ENCODE measurements at regions not wholly inside any gene's neighbourhood (a gene's known extent, or its start where the extent isn't known, plus 50 kb on each side); places are given as distances from the start of the nearest gene placed in this dataset.
"Not testable (repeated sequence)": the region's sequence is repeated elsewhere in the genome, so short reads cannot be mapped to it uniquely, and the experiment has no call there.

DNA sequence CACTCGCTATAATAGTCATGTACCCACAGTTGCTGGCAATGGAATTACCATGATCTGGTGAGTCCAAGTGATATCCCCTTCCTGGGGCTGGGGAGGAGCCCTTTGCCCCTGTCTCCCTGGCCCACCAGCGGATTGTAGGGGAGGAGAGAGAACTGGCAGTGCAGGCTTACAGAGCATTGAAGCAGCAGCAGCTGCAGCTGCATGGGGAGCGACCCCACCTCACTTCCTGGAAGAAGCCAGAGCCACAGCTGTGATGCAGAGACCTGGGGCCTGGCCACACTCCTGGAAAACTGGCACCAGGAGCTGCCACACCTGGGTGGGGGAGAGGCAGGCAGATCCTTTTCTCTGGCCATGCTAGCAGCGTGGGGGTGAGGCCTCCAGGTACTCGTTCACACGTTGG is 300.1 kb upstream of the PROK2 start:
- no peak for DNase-seq

DNA sequence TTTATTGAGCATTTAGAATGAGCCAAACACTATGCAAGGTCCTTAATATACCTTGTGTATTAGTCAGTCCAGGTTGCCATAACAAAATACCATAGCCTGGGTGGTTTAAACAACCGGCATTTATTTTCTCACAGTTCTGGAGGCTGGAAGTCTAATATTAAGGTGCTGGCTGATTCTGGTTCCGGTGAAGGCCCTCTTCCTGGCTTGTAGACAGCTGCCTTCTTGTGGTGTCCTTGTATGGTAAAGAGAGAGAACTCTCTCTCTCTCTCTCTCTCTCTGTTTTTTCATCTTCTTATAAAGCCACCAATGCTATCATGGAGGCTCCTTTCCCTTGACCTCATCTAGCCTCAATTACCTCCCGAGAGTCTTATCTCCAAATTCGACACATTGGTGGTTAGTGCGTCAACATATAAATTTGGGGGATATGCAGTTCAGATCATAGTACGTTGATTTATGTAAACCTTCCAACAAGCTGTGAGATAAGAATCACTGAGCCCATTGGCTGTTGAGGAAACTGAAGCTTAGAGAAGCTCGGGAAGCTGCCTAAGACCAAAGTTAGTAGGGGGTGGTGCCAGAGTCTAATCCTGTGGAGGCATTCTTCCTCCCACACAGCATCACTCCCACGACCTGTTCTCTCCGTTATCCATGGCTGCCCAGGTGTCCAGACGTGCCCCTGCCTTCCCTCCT is 298.0 kb upstream of the PROK2 start:
- no peak for DNase-seq

DNA sequence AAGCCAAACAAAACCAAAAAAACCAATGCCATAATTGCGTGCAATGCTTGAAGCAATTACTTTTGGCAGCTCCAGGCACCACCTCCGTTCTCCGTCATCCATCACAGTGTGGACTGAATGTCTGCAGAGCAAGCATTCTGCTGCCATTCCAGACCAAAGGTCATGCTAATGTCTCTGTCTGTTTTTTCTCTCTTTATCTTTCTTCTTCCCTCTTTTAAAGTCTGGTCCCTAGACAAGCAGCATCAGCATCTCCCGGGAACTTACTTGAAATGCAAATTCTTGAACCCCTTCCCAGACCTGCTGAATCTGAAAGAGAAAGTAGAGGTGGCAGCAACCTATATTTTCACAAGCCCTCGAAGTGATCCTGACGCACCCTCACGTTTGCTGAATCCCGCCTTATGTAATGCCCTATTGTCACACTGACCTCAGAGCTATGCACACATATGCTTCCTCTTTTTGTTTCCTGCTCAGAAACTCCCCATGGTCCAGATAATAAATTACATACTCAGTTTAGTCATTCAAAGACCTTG is 297.3 kb upstream of the PROK2 start:
- DNase-seq = no peak

DNA sequence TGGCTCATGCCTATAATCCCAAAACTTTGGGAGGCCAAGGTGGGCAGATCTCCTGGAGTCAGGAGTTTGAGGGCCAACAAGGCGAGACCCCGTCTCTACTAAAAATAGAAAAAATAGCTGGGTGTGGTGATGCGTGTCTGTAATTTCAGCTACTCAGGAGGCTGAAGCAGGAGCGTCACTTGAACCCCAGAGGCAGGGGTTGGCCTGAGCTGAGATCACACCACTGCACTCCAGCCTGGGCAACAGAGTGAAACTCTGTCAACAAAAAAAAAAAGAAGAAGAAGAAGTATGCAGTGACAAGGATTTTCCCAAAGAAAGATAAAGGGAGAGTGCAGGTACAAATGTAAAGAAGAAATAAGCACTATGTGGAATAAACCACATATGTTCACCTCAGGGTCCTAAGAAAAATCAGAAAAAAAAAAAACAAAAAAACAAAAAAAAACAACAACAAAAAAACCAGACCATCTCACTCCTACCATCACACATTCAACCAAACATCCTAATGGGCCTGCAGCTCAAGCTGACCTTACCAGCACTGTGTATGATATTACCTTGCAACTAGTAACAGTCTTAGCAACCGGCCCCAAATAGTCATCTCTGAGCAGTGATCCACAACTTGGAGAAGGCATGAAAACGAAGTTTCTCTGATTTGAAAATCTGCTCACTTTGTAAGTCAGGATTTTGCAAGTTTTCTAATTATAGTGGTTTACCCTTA is 296.7 kb upstream of the PROK2 start:
- DNase-seq = no peak

DNA sequence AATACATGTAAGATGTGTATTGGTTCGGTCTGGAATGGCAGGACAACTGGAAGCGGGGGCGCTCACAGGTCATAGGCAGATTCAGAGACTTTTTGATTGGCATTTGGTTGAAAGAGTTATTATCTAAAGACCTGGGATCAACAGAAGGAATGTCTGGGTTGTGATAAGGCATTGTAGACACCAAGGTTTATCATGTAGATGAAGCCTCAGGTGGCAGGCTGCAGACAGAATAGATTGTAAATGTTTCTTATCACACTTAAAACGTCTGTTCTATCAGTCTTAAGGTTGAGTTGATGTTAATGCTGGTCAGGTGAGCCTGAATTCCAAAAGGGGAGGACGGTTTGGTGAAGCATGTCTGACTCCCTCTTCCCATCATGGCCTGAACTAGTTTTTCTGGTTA is 295.9 kb upstream of the PROK2 start:
- DNase-seq = no peak

DNA sequence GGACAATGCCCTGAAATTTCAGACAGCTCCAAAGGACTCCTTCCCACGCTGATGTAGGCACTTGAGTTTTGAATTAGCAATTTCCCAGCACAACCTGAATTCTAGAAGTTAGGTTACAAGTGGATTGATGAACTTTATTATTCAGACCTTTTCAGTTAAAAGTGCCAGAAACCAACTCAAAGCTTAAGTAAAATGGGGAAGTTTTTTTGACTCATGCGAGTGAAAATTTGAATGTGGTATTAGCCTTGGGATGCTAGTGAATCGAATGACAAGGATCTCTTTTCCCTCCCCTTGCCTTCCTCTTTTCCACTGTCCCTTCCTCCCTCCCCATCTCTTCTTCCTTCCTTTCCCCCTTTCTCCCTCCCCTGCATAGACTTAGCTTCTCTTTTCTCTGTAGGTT is 295.1 kb upstream of the PROK2 start:
- DNase-seq = no peak

DNA sequence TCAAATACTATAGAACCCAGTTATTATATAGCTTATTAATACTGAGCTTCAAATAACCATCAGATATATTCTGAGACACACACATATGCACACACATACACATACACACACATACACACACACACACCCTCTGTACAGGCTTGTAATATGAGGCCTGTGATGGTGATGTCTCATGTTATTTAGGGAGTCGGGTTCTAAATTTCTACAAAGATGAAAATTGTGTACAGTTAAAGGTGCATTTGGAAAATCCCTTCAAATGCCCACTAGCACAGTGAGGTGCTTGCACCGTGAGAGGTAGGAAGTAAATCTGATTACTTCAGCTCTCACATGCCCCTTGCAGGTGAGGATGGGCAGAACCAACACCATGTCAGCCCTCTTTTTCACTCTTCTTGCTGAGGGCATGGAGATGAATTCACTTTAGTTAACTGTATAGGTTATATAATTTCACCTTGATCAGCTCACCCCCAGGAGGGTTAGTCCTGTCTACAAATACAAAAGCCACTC is 294.5 kb upstream of the PROK2 start:
- DNase-seq = no peak

DNA sequence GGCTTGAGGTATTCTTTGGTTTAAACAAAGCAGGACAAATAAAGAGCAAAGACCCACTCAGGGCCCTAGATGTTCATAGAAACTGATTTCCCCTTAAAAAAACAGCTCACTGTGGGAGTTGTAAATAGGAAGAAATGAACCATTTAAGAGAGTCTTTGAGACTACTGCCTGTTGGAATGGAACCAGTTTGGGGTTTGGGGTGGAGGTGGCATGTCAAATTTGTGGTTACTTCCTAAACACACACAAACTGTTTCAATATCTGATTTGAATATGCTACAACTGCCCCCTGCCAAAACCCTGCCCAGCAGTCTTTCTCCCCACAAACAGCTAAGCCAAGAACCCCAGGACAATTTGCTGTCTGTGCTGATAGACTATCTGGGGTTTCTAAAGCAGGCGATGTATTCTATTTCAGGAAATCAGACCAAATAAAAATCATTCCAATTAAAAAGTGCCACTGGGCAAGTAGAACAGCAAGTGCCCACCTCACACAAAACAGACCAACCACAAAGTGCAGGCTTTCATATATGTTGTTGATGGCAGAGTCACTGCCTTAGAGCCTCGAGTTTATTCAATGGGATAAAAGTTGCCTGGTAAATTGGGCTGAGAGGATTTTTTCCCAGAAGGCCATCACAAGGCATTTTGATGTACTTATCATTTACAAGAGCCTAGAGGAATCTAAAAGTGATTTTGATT is 293.9 kb upstream of the PROK2 start:
- no peak for DNase-seq

DNA sequence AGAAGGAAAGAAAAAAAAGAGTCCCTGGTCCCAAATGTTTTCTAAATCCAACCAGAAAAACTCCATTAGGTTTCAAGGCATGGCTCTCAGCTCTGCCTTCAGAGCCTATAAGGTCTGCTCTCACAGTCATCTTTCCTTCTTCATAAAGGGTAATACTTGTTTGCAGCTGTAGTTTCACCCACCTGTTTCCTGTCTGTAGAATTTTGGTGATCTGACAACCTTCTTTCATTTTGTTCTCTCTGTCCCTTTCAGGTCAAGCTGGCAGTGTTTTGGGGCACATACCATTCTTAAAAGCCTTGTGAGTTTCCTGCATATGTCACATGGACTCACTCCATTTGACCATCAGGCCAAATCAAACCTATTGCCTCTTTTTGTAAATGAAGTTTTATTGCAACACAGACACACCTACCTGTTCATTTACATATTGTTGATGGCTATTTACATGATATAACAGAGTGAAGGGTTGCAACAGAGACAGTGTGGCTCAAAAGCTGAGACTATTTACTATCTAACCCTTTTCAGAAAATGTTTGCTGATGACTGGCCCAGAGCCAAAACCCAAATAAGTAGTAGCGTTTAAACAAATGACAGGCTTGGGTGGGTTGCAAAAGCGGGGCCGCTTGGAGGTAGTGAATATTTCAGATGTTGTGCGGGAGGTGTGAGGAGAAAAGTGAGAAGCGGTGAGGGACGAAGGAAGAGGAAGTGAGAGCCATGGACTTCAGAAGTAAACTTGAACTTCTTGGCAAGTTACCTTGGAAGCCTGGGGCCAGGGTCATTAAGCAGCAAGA is 292.7 kb upstream of the PROK2 start:
- no peak for DNase-seq

DNA sequence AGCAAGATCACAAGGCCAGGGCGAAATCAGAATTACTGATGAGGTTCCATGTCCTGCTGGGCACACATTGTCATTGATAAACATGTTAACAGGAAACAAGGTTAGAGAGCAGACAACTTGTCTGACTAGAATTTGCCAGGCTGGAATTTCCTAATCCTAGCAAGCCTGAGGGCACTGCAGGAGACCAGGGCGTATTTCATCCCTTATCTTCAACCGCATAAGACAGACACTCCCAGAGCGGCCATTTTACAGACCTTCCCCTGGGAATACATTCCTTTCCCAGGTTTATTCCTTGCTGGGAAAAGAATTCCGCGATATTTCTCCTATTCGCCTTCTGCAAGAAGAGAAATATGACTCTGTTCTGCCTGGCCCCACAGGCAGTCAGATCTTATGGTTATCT is 290.9 kb upstream of the PROK2 start:
- DNase-seq = not testable (repeated sequence)

DNA sequence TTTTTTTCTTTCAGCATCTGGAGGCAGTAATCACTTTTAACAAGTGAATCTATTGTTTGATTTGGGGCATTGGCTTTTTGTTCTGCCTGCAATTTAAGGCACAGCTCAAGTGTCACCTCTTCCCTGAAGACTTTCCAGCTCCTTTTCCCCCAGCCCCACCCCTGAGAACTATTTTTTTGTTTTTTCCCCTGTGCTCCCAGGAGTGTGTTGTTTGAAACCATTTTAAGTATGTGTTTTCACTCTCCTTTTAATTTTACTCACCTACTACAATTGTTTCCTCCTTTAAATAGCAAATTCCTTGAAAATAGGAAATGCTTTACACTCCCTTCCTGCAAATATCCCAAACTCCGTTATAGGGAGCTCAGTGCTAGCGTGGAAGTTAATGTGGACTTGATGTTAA is 286.7 kb upstream of the PROK2 start:
- no peak for DNase-seq

DNA sequence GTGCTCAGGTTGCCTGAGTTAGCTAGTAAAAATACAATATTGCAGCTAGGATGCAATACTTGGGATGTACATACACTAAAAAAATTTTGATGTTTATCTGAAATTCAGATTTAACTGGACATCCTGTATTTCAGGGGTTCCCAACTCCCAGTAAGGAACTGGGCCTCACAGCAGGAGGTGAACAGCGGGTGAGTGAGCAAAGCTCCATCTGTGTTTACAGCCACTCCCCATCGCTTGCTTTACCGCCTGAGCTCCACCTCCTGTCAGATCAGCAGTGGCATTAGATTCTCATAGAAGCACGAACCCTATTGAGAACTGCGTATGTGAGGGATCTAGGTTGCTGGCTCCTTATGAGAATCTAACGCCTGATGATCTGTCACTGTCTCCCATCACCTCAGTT is 285.1 kb upstream of the PROK2 start:
- no peak for DNase-seq

DNA sequence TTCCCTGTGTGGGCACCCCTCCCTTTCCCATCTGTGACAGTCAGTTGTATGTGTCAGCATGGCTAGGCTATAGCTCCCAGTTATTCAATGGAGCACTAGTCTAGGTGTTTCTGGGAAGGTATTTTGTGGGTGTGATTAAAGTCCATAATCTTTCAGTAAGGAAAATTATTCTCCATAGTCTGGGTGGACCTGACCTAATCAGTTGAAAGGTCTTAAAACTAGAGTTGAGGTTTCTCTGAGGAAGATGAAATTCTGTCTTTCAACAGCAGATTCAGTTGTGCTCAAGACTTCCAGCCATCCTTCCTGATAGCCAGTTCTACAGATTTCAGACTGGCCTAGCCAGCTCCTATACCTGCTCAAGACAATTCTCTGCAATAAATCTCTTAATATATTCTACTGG is 284.6 kb upstream of the PROK2 start:
- no peak for DNase-seq

DNA sequence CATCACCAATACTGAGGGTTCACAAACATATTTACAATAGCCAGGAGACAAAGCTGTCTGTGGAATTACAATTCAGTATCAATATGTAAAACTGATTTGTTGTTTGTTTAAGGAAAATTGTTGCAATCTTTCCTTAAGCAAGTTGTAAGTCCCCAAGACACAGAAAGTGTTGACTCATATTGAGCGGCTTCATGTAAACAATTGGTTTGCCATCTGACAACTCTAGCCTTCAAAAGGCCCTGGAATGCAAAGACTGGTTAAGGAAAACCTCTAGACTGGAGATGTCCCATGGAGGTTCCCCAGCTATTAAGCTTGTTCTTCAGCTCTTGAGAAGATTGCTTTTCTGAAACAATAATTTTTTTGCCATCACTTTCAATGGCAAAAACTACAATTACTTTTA is 283.7 kb upstream of the PROK2 start:
- DNase-seq = no peak

DNA sequence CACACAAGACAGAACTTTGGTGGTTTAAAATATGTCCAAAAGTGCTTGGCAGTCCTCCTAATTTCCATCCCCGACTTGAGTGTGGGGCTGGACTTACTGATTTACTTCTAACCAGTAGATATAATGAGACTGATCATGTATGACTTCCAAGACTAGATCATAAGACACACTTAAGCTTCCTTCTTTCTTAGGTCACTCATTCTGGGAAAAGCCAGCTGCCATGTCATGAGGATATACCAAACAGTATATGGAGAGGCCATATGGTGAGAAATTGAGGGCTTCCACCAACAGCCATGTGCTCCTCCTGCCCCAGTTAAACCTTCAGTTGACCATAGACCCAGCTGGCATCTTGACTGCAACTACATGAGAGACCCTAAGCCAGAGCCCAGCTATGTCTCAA is 282.8 kb upstream of the PROK2 start:
- no peak for DNase-seq

DNA sequence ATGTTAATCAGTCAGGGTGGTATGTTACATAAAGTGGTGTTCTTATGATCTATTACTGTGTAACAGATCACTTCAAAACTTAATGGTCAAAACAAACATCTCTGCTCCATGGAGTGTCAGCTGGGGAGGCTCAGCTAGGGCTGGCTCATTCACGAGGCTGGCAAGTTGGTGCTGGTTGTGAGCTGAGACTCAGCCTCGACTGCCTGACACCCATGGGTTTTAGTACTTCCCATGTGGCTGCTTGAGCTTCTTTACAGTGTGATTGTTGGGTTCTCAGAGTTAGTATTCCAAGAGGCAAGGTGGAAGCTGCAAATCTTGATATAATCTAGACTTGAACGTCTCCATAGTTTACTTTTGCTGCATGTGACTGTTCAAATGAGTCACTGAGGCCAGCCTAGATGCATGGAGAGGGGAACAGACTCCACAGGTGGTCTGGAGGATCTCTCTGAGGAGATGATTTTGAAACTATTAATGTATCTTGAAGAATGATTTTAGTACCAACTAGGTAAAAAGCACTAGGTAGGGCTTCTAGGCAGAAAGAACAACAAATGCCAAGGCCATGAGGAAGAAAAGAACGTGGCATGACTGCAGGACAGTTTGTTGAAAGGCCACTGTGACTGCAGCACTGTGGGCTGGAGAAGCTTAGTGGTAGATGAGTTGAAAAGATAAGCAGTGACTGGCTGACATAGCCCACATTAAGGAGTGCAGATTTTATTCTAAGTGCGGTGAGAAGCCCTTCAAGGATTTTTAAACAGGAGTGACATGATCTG is 281.1 kb upstream of the PROK2 start:
- no peak for DNase-seq

DNA sequence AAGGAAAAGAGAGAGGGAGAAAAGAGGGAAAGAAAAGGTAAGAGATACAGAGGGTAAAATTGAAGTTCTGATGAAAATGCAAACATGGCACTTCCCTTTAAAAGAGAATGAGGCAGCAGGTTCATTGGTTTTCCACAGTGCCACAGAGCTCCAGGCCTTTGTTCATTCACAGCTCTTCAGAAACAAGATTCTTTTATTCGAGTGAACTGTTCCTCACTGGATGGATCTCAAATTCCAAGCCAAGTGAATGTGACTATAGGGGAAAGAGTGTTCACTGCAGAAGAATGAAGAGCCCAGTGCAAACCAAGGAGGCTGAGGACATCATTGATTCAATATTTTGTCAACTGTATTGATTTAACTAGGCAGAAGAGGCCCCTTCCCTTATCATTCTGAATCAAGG is 280.3 kb upstream of the PROK2 start:
- DNase-seq = no peak

DNA sequence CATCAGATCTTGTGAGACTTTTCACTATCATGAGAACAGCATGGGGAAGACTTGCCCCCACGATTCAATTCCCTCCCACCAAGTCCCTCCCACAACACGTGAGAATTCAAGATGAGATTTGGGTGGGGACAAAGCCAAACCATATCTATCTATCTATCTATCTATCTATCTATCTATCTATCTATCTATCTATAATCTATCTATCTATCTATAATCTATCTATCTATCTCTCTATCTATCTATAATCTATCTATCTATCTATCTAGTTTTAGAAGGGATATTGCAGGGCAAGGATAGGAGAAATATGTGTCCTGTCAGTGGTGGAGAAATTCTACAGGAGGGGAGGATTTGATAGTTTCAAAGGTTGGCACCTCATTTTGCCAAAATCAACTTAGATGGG is 279.8 kb upstream of the PROK2 start:
- DNase-seq = not testable (repeated sequence)

DNA sequence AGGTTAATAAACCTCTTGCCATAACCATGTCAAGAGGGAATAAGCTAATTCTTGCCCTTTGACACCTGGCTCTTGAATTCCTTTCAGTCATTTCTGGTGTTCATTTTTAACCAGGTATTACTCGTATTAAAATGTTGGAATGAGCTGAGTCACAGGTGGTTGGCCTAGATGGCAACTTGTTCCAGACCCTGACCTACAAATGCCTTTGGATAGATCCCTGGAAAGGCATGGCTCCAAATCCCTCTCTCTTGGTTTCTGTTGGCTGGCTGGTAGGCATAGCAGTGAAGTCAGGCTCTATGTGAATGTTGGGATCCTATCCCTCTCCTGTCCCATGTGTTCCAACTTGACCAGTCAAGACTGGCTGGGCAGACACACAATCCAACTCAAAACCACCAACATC is 277.1 kb upstream of the PROK2 start:
- DNase-seq = no peak

DNA sequence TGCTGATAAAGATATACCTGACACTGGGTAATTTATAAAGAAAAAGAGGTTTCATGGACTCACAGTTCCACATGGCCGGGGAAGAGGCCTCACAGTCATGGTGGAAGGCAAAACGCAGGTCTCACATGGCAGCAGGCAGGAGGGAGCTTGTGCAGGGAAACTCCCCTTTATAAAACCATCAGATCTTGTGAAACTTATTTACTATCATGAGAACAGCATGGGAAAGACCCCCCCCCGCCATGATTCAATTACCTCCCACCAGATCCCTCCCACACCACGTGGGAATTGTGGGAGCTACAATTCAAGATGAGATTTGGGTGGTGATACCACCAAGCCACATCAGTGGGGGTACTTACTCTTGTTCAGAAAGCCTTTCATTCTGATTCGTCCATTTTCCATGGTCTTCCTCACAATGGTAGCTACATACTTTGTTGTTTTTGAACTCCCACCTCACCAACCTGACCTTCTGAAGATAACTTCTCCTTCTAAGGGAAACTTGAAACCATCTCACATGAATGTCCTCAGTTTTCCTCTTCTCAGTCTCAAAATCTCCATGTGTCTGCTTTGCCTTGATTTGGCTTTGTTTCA is 275.6 kb upstream of the PROK2 start:
- no peak for DNase-seq

Data from muscle of arm (tissue), 1 donor.